Astrocyte (in vitro differentiated cells and primary cell): ENCODE measurements at regions not wholly inside any gene's neighbourhood (a gene's known extent, or its start where the extent isn't known, plus 50 kb on each side); places are given as distances from the start of the nearest gene placed in this dataset.

Source experiments
- DNase-seq: peaks from one replicate; pipeline ENCODE4 v3.0.0-alpha.2; 2010; ENCODE audit warnings: low read depth
- FAIRE-seq: peaks from 2 replicates; lab custom pipeline; 2011; peaks lifted over from hg19 to GRCh38; lab: Jason Lieb, UNC
- H2AFZ ChIP-seq: 2 replicates; pipeline ENCODE4 v1.6.0; 2012; ENCODE audit warnings: low read depth, low read length, inconsistent platforms
- H3K27ac ChIP-seq: 2 replicates; pipeline ENCODE4 v1.5.1; 2011; ENCODE audit warnings: low read depth, low read length, inconsistent platforms
- H3K27me3 ChIP-seq: 2 replicates; pipeline ENCODE4 v1.6.0; 2011; ENCODE audit warnings: low read length, inconsistent platforms; ENCODE audit not compliant: insufficient read depth
- H3K36me3 ChIP-seq: 2 replicates; pipeline ENCODE4 v1.5.1; 2011; ENCODE audit warnings: low read length, inconsistent platforms; ENCODE audit not compliant: insufficient read depth
- H3K4me1 ChIP-seq: 2 replicates; pipeline ENCODE4 v1.5.1; 2011; ENCODE audit warnings: low read length, inconsistent platforms; ENCODE audit not compliant: insufficient read depth
- H3K4me2 ChIP-seq: 2 replicates; pipeline ENCODE4 v1.6.0; 2012; ENCODE audit warnings: low read length, inconsistent platforms
- H3K4me3 ChIP-seq: 2 replicates; pipeline ENCODE4 v1.5.1; 2011; ENCODE audit warnings: low read depth, mild to moderate bottlenecking, low read length, inconsistent platforms; ENCODE audit not compliant: insufficient read depth
- H3K79me2 ChIP-seq: 2 replicates; pipeline ENCODE4 v1.6.0; 2012; ENCODE audit warnings: mild to moderate bottlenecking, low read length, inconsistent platforms; ENCODE audit not compliant: insufficient read depth
- H3K9ac ChIP-seq: 2 replicates; pipeline ENCODE4 v1.6.0; 2012; ENCODE audit warnings: mild to moderate bottlenecking, low read length, inconsistent platforms
- H3K9me3 ChIP-seq: 2 replicates; pipeline ENCODE4 v1.5.1; 2012; ENCODE audit warnings: low read depth, mild to moderate bottlenecking, low read length, inconsistent platforms; ENCODE audit not compliant: insufficient read depth
- H4K20me1 ChIP-seq: 2 replicates; pipeline ENCODE4 v1.6.0; 2012; ENCODE audit warnings: low read length, inconsistent platforms; ENCODE audit not compliant: insufficient read depth
- H3K27ac Mint-ChIP-seq: one replicate; pipeline ENCODE4 v1.8.0; 2021; ENCODE audit warnings: mild to moderate bottlenecking, mixed read lengths; ENCODE audit not compliant: unreplicated experiment
- H3K27me3 Mint-ChIP-seq: one replicate; pipeline ENCODE4 v1.8.0; 2021; ENCODE audit warnings: low read depth, mixed read lengths; ENCODE audit not compliant: unreplicated experiment
- H3K36me3 Mint-ChIP-seq: one replicate; pipeline ENCODE4 v1.8.0; 2021; ENCODE audit warnings: low read depth, mixed read lengths; ENCODE audit not compliant: unreplicated experiment
- H3K4me1 Mint-ChIP-seq: one replicate; pipeline ENCODE4 v1.8.0; 2021; ENCODE audit warnings: low read depth, mixed read lengths; ENCODE audit not compliant: unreplicated experiment
- H3K4me3 Mint-ChIP-seq: one replicate; pipeline ENCODE4 v1.8.0; 2021; ENCODE audit warnings: mild to moderate bottlenecking, moderate library complexity, mixed read lengths; ENCODE audit not compliant: unreplicated experiment
- H3K9me3 Mint-ChIP-seq: one replicate; pipeline ENCODE4 v1.8.0; 2021; ENCODE audit warnings: mild to moderate bottlenecking, mixed read lengths; ENCODE audit not compliant: unreplicated experiment
- EZH2 ChIP-seq: IDR thresholded peaks from 2 replicates; pipeline ENCODE4 v1.6.1; 2012; ENCODE audit warnings: mild to moderate bottlenecking, low read length, inconsistent platforms; ENCODE audit not compliant: insufficient read depth
- TF ChIP-seq, protein P1 (sequence below): IDR thresholded peaks from 2 replicates; pipeline ENCODE4 v1.5.1; 2011; ENCODE audit warnings: low read depth, mild to moderate bottlenecking, inconsistent platforms, low read length, moderate library complexity; ENCODE audit not compliant: insufficient read depth

DNA sequence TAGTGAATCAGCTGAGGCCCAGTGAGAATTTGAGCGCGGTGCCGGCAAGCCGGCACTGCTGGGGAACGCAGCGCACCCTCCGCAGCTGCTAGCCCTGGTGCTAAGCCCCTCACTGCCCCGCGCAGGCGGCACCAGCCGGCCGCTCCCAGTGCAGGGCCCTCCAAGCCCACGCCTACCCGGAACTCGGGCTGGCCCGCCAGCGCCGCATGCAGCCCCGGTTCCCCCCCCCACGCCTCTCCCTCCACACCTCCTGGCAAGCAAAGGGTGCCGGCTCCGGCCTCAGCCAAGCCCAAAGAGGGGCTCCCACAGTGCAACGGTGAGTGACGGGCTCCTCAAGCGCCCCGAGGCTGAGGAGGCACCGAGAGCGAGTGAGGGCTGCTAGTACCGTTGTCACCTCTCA is 54.5 kb upstream of the VASH1 start:
- peaks cover 2% of the 10 kb centered on the region for H3K36me3 Mint-ChIP-seq
- no peak for FAIRE-seq
- H3K79me2 ChIP-seq: no peaks in the 10 kb centered on the region

DNA sequence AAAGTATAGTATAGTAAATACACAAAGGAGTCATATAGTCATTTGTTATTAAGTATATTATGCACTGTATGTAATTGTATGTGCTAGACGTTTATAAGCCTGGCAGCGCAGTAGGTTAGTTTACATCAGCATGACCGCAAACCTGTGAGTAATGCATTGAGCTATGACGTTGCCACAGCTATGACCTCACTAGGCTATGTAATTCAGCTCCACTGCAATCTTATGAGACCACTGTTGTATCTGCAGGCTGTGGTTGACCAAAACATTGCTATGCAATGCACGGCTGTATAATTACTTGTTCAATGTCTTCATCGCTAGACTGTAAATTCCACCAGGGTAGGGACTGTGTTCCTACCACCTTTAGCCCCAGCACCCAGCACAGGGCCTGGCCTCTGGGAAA is 53.2 kb upstream of the VASH1 start:
- Mint-ChIP-seq H3K27me3 (peaks cover 3% of the 10 kb centered on the region), H3K4me3 (no peak overlapping the region), H3K4me1 (no peaks in the 10 kb centered on the region), H3K9me3 (peaks cover 1% of the 10 kb centered on the region), H3K27ac (no peak overlapping the region), H3K36me3 (peaks cover 2% of the 10 kb centered on the region)
- Histone ChIP-seq H3K27ac (no peak overlapping the region), H3K9me3 (no peaks in the 10 kb centered on the region), H3K27me3 (peaks cover 9% of the 10 kb centered on the region), H3K4me1 (no peaks in the 10 kb centered on the region), H3K4me3 (no peak overlapping the region), H3K36me3 (no peaks in the 10 kb centered on the region), H3K9ac (no peak overlapping the region), H2AFZ (no peak overlapping the region), H3K4me2 (no peak overlapping the region), H3K79me2 (no peaks in the 10 kb centered on the region), H4K20me1 (no peaks in the 10 kb centered on the region)
- FAIRE-seq: no peak
- no peak for DNase-seq
- TF ChIP-seq EZH2: no peak
- TF ChIP-seq, protein P1, sequence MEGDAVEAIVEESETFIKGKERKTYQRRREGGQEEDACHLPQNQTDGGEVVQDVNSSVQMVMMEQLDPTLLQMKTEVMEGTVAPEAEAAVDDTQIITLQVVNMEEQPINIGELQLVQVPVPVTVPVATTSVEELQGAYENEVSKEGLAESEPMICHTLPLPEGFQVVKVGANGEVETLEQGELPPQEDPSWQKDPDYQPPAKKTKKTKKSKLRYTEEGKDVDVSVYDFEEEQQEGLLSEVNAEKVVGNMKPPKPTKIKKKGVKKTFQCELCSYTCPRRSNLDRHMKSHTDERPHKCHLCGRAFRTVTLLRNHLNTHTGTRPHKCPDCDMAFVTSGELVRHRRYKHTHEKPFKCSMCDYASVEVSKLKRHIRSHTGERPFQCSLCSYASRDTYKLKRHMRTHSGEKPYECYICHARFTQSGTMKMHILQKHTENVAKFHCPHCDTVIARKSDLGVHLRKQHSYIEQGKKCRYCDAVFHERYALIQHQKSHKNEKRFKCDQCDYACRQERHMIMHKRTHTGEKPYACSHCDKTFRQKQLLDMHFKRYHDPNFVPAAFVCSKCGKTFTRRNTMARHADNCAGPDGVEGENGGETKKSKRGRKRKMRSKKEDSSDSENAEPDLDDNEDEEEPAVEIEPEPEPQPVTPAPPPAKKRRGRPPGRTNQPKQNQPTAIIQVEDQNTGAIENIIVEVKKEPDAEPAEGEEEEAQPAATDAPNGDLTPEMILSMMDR: no peak

More for the DNA sequence above, 54.5 kb upstream of the VASH1 start:
- TF ChIP-seq, protein P1: no peak
- no peak for TF ChIP-seq EZH2
- H3K9ac ChIP-seq: no peak overlapping the region
- no peaks in the 10 kb centered on the region for H4K20me1 ChIP-seq
- DNase-seq: no peak
- H3K27ac ChIP-seq: no peak overlapping the region
- no peak overlapping the region for H2AFZ ChIP-seq
- H3K4me3 Mint-ChIP-seq: no peak overlapping the region
- H3K4me2 ChIP-seq: no peak overlapping the region
- peaks cover 1% of the 10 kb centered on the region for H3K9me3 Mint-ChIP-seq
- H3K27me3 ChIP-seq: peaks cover 6% of the 10 kb centered on the region
- H3K36me3 ChIP-seq: no peaks in the 10 kb centered on the region
- no peaks in the 10 kb centered on the region for H3K9me3 ChIP-seq
- no peak overlapping the region for H3K4me3 ChIP-seq
- no peaks in the 10 kb centered on the region for H3K4me1 Mint-ChIP-seq
- H3K27ac Mint-ChIP-seq: no peak overlapping the region
- no peaks in the 10 kb centered on the region for H3K4me1 ChIP-seq
- peaks cover 3% of the 10 kb centered on the region for H3K27me3 Mint-ChIP-seq

DNA sequence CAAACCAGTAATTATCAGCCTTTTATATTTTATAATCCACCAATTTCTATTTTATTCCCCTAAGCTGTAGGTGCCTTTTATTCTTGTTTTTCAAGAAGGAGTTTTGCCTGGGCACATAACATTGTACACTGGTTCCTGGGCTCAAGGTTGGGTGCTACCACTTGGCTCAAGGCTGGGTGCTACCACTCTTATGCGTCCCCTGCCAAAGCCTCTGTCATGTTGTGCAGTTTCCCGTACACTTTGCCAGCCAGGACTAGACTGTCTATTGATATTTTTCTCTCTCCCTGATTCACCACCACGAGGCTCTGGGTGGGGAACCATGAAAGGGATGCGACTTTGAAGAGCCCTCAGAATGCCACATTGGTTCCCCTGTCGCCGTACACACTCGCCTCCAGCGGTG is 52.5 kb upstream of the VASH1 start:
- DNase-seq: no peak
- no peak overlapping the region for H3K27ac Mint-ChIP-seq
- H3K27me3 ChIP-seq: peaks cover 15% of the 10 kb centered on the region
- no peaks in the 10 kb centered on the region for H4K20me1 ChIP-seq
- no peaks in the 10 kb centered on the region for H3K36me3 ChIP-seq
- no peak overlapping the region for H3K4me3 Mint-ChIP-seq
- H3K4me1 ChIP-seq: no peaks in the 10 kb centered on the region
- H3K79me2 ChIP-seq: no peaks in the 10 kb centered on the region
- H3K4me3 ChIP-seq: no peak overlapping the region
- no peak overlapping the region for H3K4me2 ChIP-seq
- H2AFZ ChIP-seq: no peak overlapping the region
- no peaks in the 10 kb centered on the region for H3K9me3 ChIP-seq
- no peak overlapping the region for H3K27ac ChIP-seq
- no peak for TF ChIP-seq EZH2
- TF ChIP-seq, protein P1: no peak
- peaks cover 1% of the 10 kb centered on the region for H3K9me3 Mint-ChIP-seq
- H3K36me3 Mint-ChIP-seq: peaks cover 4% of the 10 kb centered on the region
- no peak overlapping the region for H3K9ac ChIP-seq
- FAIRE-seq: no peak
- H3K4me1 Mint-ChIP-seq: no peaks in the 10 kb centered on the region
- peaks cover 8% of the 10 kb centered on the region for H3K27me3 Mint-ChIP-seq
